DND-41 (cell line): ENCODE measurements at regions not wholly inside any gene's neighbourhood (a gene's known extent, or its start where the extent isn't known, plus 50 kb on each side); places are given as distances from the start of the nearest gene placed in this dataset.

ENCODE experiments used
- EZH2 ChIP-seq: IDR thresholded peaks from 3 replicates; pipeline ENCODE4 v1.6.1; 2012; ENCODE audit warnings: borderline replicate concordance, low read depth, mild to moderate bottlenecking, moderate library complexity, low read length, inconsistent platforms; ENCODE audit not compliant: severe bottlenecking
- TF ChIP-seq, protein P1 (sequence below): IDR thresholded peaks from 2 replicates; pipeline ENCODE4 v1.5.1; 2012; ENCODE audit warnings: borderline replicate concordance, low read length, moderate library complexity, mild to moderate bottlenecking; ENCODE audit not compliant: poor library complexity, severe bottlenecking; ENCODE audit errors: extremely low read depth

GRCh38 chr1:112317140-112317539 is 78.9 kb upstream of the CTTNBP2NL start:
- TF ChIP-seq, protein P1, sequence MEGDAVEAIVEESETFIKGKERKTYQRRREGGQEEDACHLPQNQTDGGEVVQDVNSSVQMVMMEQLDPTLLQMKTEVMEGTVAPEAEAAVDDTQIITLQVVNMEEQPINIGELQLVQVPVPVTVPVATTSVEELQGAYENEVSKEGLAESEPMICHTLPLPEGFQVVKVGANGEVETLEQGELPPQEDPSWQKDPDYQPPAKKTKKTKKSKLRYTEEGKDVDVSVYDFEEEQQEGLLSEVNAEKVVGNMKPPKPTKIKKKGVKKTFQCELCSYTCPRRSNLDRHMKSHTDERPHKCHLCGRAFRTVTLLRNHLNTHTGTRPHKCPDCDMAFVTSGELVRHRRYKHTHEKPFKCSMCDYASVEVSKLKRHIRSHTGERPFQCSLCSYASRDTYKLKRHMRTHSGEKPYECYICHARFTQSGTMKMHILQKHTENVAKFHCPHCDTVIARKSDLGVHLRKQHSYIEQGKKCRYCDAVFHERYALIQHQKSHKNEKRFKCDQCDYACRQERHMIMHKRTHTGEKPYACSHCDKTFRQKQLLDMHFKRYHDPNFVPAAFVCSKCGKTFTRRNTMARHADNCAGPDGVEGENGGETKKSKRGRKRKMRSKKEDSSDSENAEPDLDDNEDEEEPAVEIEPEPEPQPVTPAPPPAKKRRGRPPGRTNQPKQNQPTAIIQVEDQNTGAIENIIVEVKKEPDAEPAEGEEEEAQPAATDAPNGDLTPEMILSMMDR: no peak
- no peak for TF ChIP-seq EZH2
